ENCODE measurements at regions not wholly inside any gene's neighbourhood (a gene's known extent, or its start where the extent isn't known, plus 50 kb on each side); places are given as distances from the start of the nearest gene placed in this dataset.

DNA sequence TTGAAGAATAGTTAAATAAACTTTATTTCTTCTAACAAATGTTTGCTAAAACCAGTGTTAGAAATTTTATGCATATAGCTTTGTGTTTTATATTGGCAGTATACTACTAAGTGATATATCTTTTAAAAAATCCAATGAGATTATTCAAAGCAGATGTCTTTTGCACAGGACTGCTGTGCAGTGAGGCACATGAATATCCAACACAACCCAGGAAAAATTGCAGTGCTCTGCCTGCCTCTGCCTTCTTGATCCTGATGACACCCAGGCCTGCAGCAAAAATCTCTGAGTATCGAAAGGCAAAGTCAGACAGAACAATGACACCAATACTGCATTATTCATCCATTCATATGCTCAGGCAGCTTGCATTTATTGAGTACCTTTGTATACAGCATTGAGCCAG is 1076.5 kb upstream of the ARRDC3 start:
- no peak for TF ChIP-seq EZH2 (IDR thresholded peaks at IDR 0.05; ENCODE audit: borderline replicate concordance, low read depth, low read length, severe bottlenecking)
- TF ChIP-seq CTCF (IDR thresholded peaks at IDR 0.05; ENCODE audit: extremely low read depth in 1 of 2, insufficient read depth in 1 of 2, low read depth in 1 of 2, low read length in 2 of 2), result no peak
- TF ChIP-seq, protein P1, sequence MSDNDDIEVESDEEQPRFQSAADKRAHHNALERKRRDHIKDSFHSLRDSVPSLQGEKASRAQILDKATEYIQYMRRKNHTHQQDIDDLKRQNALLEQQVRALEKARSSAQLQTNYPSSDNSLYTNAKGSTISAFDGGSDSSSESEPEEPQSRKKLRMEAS (IDR thresholded peaks at IDR 0.05; ENCODE audit: insufficient read depth, insufficient read length), result no peak

All from endothelial cell of umbilical vein (primary cell).